K562 (cell line): ENCODE measurements at regions not wholly inside any gene's neighbourhood (a gene's known extent, or its start where the extent isn't known, plus 50 kb on each side); places are given as distances from the start of the nearest gene placed in this dataset.

Source experiments
- CTCF ChIP-seq, 3 experiments: IDR thresholded peaks in 2 of 3; conservative IDR thresholded peaks in 1 of 3; 2 replicates each; pipeline ENCODE4 v1.5.1; 2011 to 2012; ENCODE audit warnings: low read length in 3 of 3, mild to moderate bottlenecking in 3 of 3, control low read depth in 2 of 3, improper control_type of control experiment in 1 of 3, inconsistent platforms in 1 of 3, low read depth in 1 of 3, mixed read lengths in 1 of 3, moderate library complexity in 1 of 3; ENCODE audit not compliant: insufficient read depth in 2 of 3
- HDAC1 ChIP-seq, 2 experiments: fragments of 450-650 bp; IDR thresholded peaks; 2 replicates each; pipeline ENCODE4 v1.6.1; 2016 to 2017; ENCODE audit warnings: inconsistent platforms in 1 of 2, mild to moderate bottlenecking in 1 of 2, moderate library complexity in 1 of 2
- ZBTB7A ChIP-seq: IDR thresholded peaks from 2 replicates; pipeline ENCODE4 v1.6.1; 2011; ENCODE audit warnings: low read depth, mild to moderate bottlenecking, low read length, moderate library complexity, borderline replicate concordance; ENCODE audit not compliant: control insufficient read depth
- ZNF224 ChIP-seq: sonication (generic); formaldehyde crosslinking; IDR thresholded peaks from 2 replicates; pipeline ENCODE4 v1.8.0; 2022; ENCODE audit warnings: mild to moderate bottlenecking, missing genetic modification reagents
- ZZZ3 ChIP-seq: fragments of 450-650 bp; IDR thresholded peaks from 2 replicates; pipeline ENCODE4 v1.6.1; 2016; ENCODE audit warnings: antibody characterized with exemption, mild to moderate bottlenecking, moderate library complexity

DNA sequence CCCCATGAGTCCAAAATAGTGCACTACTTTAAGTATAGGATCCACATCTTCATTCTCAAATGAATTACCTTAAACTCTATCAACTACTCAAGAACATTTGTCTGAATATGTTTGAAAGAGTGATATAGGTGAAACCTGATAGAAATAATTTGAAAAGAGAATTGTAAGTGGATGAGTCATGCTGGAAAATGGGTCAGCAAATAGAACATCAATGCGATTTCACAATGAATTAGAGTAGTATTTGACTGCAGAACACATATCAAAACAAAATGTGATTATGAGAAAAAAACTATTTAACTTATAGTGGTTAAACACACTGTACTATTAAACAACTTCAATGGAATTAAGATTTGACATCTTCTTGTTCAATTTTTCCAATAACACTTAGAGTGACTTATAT lies 300.6 kb upstream of the KLHL1 start:
- TF ChIP-seq HDAC1 (IDR thresholded peaks at IDR 0.05) (no peak), CTCF (IDR thresholded peaks at IDR 0.05 in 2 of 3, conservative IDR thresholded peaks at IDR 0.05 in 1 of 3; ENCODE audit: insufficient read depth in 2 of 3, low read depth in 1 of 3, low read length in 3 of 3) (no peak), ZBTB7A (no peak), ZZZ3 (no peak), ZNF224 (CRISPR knock-in tag) (no peak)
